Activated naive CD8-positive, alpha-beta T cell treated with anti-CD3 and anti-CD28 coated beads for 36 hours (primary cell): ENCODE measurements at regions not wholly inside any gene's neighbourhood (a gene's known extent, or its start where the extent isn't known, plus 50 kb on each side); places are given as distances from the start of the nearest gene placed in this dataset.

Experiments
- DNase-seq: peaks from one replicate; pipeline ENCODE4 v3.0.0; 2021
- H3K27ac Mint-ChIP-seq: one replicate; pipeline ENCODE4 v1.8.0; 2022; ENCODE audit warnings: mild to moderate bottlenecking, moderate library complexity, mixed read lengths
- H3K27me3 Mint-ChIP-seq: one replicate; pipeline ENCODE4 v1.8.0; 2022; ENCODE audit warnings: mild to moderate bottlenecking, mixed read lengths
- H3K36me3 Mint-ChIP-seq: one replicate; pipeline ENCODE4 v1.8.0; 2021; ENCODE audit warnings: mild to moderate bottlenecking, mixed read lengths
- H3K4me1 Mint-ChIP-seq: one replicate; pipeline ENCODE4 v1.8.0; 2021; ENCODE audit warnings: mixed read lengths
- H3K4me3 Mint-ChIP-seq: one replicate; pipeline ENCODE4 v1.8.0; 2022; ENCODE audit warnings: mild to moderate bottlenecking, moderate library complexity, mixed read lengths
- H3K9me3 Mint-ChIP-seq: one replicate; pipeline ENCODE4 v1.8.0; 2022; ENCODE audit warnings: mixed read lengths

GRCh38 chr12:93247313-93247991 lies 130.3 kb upstream of the NUDT4 start:
- no peaks in the 10 kb centered on the region for H3K36me3 Mint-ChIP-seq
- peaks cover 54% of the 10 kb centered on the region for H3K4me1 Mint-ChIP-seq
- H3K27me3 Mint-ChIP-seq = no peaks in the 10 kb centered on the region
- peaks cover 3% of the 10 kb centered on the region for H3K9me3 Mint-ChIP-seq
- H3K27ac Mint-ChIP-seq = no peak overlapping the region
- DNase-seq = no peak
- H3K4me3 Mint-ChIP-seq = no peak overlapping the region

GRCh38 chr12:93252221-93252620 lies 125.5 kb upstream of the NUDT4 start:
- Mint-ChIP-seq H3K27me3 (no peaks in the 10 kb centered on the region), H3K36me3 (peaks cover 6% of the 10 kb centered on the region), H3K4me1 (peaks cover 22% of the 10 kb centered on the region), H3K4me3 (no peak overlapping the region), H3K9me3 (peaks cover 17% of the 10 kb centered on the region), H3K27ac (no peak overlapping the region)
- DNase-seq = no peak

- Mint-ChIP-seq H3K9me3 (peaks cover 15% of the 10 kb centered on the region), H3K27me3 (no peaks in the 10 kb centered on the region), H3K36me3 (peaks cover 6% of the 10 kb centered on the region), H3K4me1 (peaks cover under 1% of the 10 kb centered on the region), H3K4me3 (no peak overlapping the region), H3K27ac (no peak overlapping the region)
- no peak for DNase-seq
Observed at GRCh38 chr12:93254911-93255310, 122.8 kb upstream of the NUDT4 start.

- Mint-ChIP-seq H3K27ac (no peak overlapping the region), H3K4me3 (no peak overlapping the region), H3K4me1 (no peaks in the 10 kb centered on the region), H3K9me3 (peaks cover 15% of the 10 kb centered on the region), H3K27me3 (no peaks in the 10 kb centered on the region), H3K36me3 (peaks cover 6% of the 10 kb centered on the region)
- no peak for DNase-seq
Observed at GRCh38 chr12:93256256-93256969, 121.3 kb upstream of the NUDT4 start.

GRCh38 chr12:93261505-93262094 lies 116.1 kb upstream of the NUDT4 start:
- DNase-seq = no peak
- H3K36me3 Mint-ChIP-seq = no peaks in the 10 kb centered on the region
- H3K27ac Mint-ChIP-seq = no peak overlapping the region
- H3K27me3 Mint-ChIP-seq = no peaks in the 10 kb centered on the region
- no peaks in the 10 kb centered on the region for H3K9me3 Mint-ChIP-seq
- no peak overlapping the region for H3K4me3 Mint-ChIP-seq
- H3K4me1 Mint-ChIP-seq = no peaks in the 10 kb centered on the region

GRCh38 chr12:93272997-93273396 lies 104.7 kb upstream of the NUDT4 start:
- no peaks in the 10 kb centered on the region for H3K9me3 Mint-ChIP-seq
- no peak overlapping the region for H3K27ac Mint-ChIP-seq
- H3K27me3 Mint-ChIP-seq = no peaks in the 10 kb centered on the region
- H3K4me3 Mint-ChIP-seq = no peak overlapping the region
- DNase-seq = no peak
- H3K4me1 Mint-ChIP-seq = peaks cover 14% of the 10 kb centered on the region
- H3K36me3 Mint-ChIP-seq = no peaks in the 10 kb centered on the region

GRCh38 chr12:93273834-93274564 lies 103.7 kb upstream of the NUDT4 start:
- Mint-ChIP-seq H3K27ac (peak overlapping the region; percentile 57), H3K27me3 (no peaks in the 10 kb centered on the region), H3K4me3 (peak overlapping the region; percentile 25), H3K4me1 (peaks cover 16% of the 10 kb centered on the region), H3K36me3 (no peaks in the 10 kb centered on the region), H3K9me3 (no peaks in the 10 kb centered on the region)
- DNase-seq = no peak

- no peaks in the 10 kb centered on the region for H3K36me3 Mint-ChIP-seq
- peaks cover 16% of the 10 kb centered on the region for H3K4me1 Mint-ChIP-seq
- no peaks in the 10 kb centered on the region for H3K27me3 Mint-ChIP-seq
- no peak overlapping the region for H3K27ac Mint-ChIP-seq
- no peaks in the 10 kb centered on the region for H3K9me3 Mint-ChIP-seq
- H3K4me3 Mint-ChIP-seq = no peak overlapping the region
- no peak for DNase-seq
Observed at GRCh38 chr12:93274937-93275336, 102.8 kb upstream of the NUDT4 start.

- Mint-ChIP-seq H3K36me3 (no peaks in the 10 kb centered on the region), H3K9me3 (no peaks in the 10 kb centered on the region), H3K4me1 (peaks cover 16% of the 10 kb centered on the region), H3K27ac (no peak overlapping the region), H3K27me3 (no peaks in the 10 kb centered on the region), H3K4me3 (no peak overlapping the region)
- DNase-seq = no peak
Observed at GRCh38 chr12:93275589-93275988, 102.1 kb upstream of the NUDT4 start.

- H3K27ac Mint-ChIP-seq = no peak overlapping the region
- no peak for DNase-seq
- H3K36me3 Mint-ChIP-seq = no peaks in the 10 kb centered on the region
- H3K9me3 Mint-ChIP-seq = no peaks in the 10 kb centered on the region
- H3K27me3 Mint-ChIP-seq = no peaks in the 10 kb centered on the region
- no peak overlapping the region for H3K4me3 Mint-ChIP-seq
- H3K4me1 Mint-ChIP-seq = peaks cover 1% of the 10 kb centered on the region
Observed at GRCh38 chr12:93279565-93280412, 97.9 kb upstream of the NUDT4 start.

- Mint-ChIP-seq H3K27ac (no peak overlapping the region), H3K36me3 (no peaks in the 10 kb centered on the region), H3K4me1 (no peaks in the 10 kb centered on the region), H3K9me3 (no peaks in the 10 kb centered on the region), H3K27me3 (no peaks in the 10 kb centered on the region), H3K4me3 (no peak overlapping the region)
- DNase-seq = no peak
Observed at GRCh38 chr12:93287149-93287548, 90.6 kb upstream of the NUDT4 start.

GRCh38 chr12:93288626-93289025 lies 89.1 kb upstream of the NUDT4 start:
- H3K27ac Mint-ChIP-seq = no peak overlapping the region
- H3K4me1 Mint-ChIP-seq = no peaks in the 10 kb centered on the region
- H3K27me3 Mint-ChIP-seq = no peaks in the 10 kb centered on the region
- no peak for DNase-seq
- H3K9me3 Mint-ChIP-seq = no peaks in the 10 kb centered on the region
- no peak overlapping the region for H3K4me3 Mint-ChIP-seq
- H3K36me3 Mint-ChIP-seq = no peaks in the 10 kb centered on the region

GRCh38 chr12:93290391-93290790 lies 87.3 kb upstream of the NUDT4 start:
- no peaks in the 10 kb centered on the region for H3K9me3 Mint-ChIP-seq
- no peaks in the 10 kb centered on the region for H3K27me3 Mint-ChIP-seq

GRCh38 chr12:93292213-93292612 lies 85.5 kb upstream of the NUDT4 start:
- no peak for DNase-seq
- Mint-ChIP-seq H3K27ac (no peak overlapping the region), H3K4me3 (no peak overlapping the region), H3K4me1 (peaks cover 4% of the 10 kb centered on the region), H3K36me3 (no peaks in the 10 kb centered on the region), H3K27me3 (no peaks in the 10 kb centered on the region), H3K9me3 (no peaks in the 10 kb centered on the region)

More at GRCh38 chr12:93290391-93290790, 87.3 kb upstream of the NUDT4 start:
- Mint-ChIP-seq H3K27ac (no peak overlapping the region), H3K4me3 (no peak overlapping the region), H3K36me3 (no peaks in the 10 kb centered on the region), H3K4me1 (no peaks in the 10 kb centered on the region)
- DNase-seq = no peak
